Thoracic aorta (tissue), 2 donors: ENCODE measurements at regions not wholly inside any gene's neighbourhood (a gene's known extent, or its start where the extent isn't known, plus 50 kb on each side); places are given as distances from the start of the nearest gene placed in this dataset.

Source experiments
- ATAC-seq: fragments of 150-250 bp; one replicate; pipeline ENCODE4 v1.8.0; 2017; ENCODE audit warnings: low read depth; ENCODE audit not compliant: insufficient number of reproducible peaks, low FRiP score
- DNase-seq: peaks from one replicate; pipeline ENCODE4 v3.0.0-alpha.2; 2020; ENCODE audit warnings: low spot score
- H3K27ac ChIP-seq, 2 donors: fragments of 200-600 bp; sonication (generic); 1 replicate in 1 of 2; 2 replicates in 1 of 2; pipeline ENCODE4 v1.5.1; 2016; ENCODE audit warnings: mild to moderate bottlenecking in 2 of 2, moderate library complexity in 2 of 2
- H3K27me3 ChIP-seq: fragments of 200-600 bp; sonication (generic); replicated peaks from 2 replicates; pipeline ENCODE4 v1.6.0; 2016; ENCODE audit warnings: mild to moderate bottlenecking; ENCODE audit not compliant: insufficient read depth
- H3K36me3 ChIP-seq: fragments of 200-600 bp; sonication (generic); one replicate; pipeline ENCODE4 v1.5.1; 2016
- H3K4me1 ChIP-seq, 2 donors: fragments of 200-600 bp; sonication (generic); 1 replicate in 1 of 2; 2 replicates in 1 of 2; pipeline versions ENCODE4 v1.5.1 to v1.6.0; 2016; ENCODE audit warnings: low read depth in 2 of 2, mild to moderate bottlenecking in 1 of 2; ENCODE audit not compliant: control insufficient read depth in 1 of 2
- H3K4me3 ChIP-seq: fragments of 200-600 bp; sonication (generic); 2 replicates; pipeline ENCODE4 v1.5.1; 2016; ENCODE audit warnings: mild to moderate bottlenecking
- H3K9me3 ChIP-seq: fragments of 200-600 bp; sonication (generic); 2 replicates; pipeline ENCODE4 v1.5.1; 2016
- CTCF ChIP-seq: fragments of 200-600 bp; sonication (generic); IDR thresholded peaks from one replicate; pipeline ENCODE4 v1.5.1; 2019; ENCODE audit warnings: antibody characterized with exemption

- H3K9me3 ChIP-seq, result no peaks in the 10 kb centered on the region
- DNase-seq (no peak), ATAC-seq (no peak)
- no peak overlapping the region for H3K4me3 ChIP-seq
- H3K4me1 ChIP-seq, result no peaks in the 10 kb centered on the region
- H3K27ac ChIP-seq, result no peak overlapping the region
- no peaks in the 10 kb centered on the region for H3K36me3 ChIP-seq
- H3K27me3 ChIP-seq, result no peaks in the 10 kb centered on the region
- no peak for TF ChIP-seq CTCF
Measured at GRCh38 chr12:19044430-19044829, 85.1 kb upstream of the PLEKHA5 start.

GRCh38 chr12:19044891-19045290 lies 84.6 kb upstream of the PLEKHA5 start:
- H3K4me1 ChIP-seq, result no peaks in the 10 kb centered on the region
- no peak overlapping the region for H3K4me3 ChIP-seq
- no peaks in the 10 kb centered on the region for H3K36me3 ChIP-seq
- TF ChIP-seq CTCF, result no peak
- H3K27me3 ChIP-seq, result no peaks in the 10 kb centered on the region
- H3K27ac ChIP-seq, result no peak overlapping the region
- ATAC-seq (no peak), DNase-seq (no peak)
- no peaks in the 10 kb centered on the region for H3K9me3 ChIP-seq

GRCh38 chr12:19045426-19045825 lies 84.1 kb upstream of the PLEKHA5 start:
- DNase-seq (no peak), ATAC-seq (no peak)
- no peaks in the 10 kb centered on the region for H3K27me3 ChIP-seq
- no peaks in the 10 kb centered on the region for H3K36me3 ChIP-seq
- H3K9me3 ChIP-seq, result no peaks in the 10 kb centered on the region
- H3K27ac ChIP-seq, result no peak overlapping the region
- H3K4me1 ChIP-seq, result no peaks in the 10 kb centered on the region
- no peak for TF ChIP-seq CTCF
- H3K4me3 ChIP-seq, result no peak overlapping the region

- no peaks in the 10 kb centered on the region for H3K36me3 ChIP-seq
- TF ChIP-seq CTCF, result no peak
- no peaks in the 10 kb centered on the region for H3K4me1 ChIP-seq
- no peak overlapping the region for H3K27ac ChIP-seq
- no peak for DNase-seq
- H3K9me3 ChIP-seq, result no peaks in the 10 kb centered on the region
- no peaks in the 10 kb centered on the region for H3K27me3 ChIP-seq
- ATAC-seq, result no peak
- H3K4me3 ChIP-seq, result no peak overlapping the region
Measured at GRCh38 chr12:19048943-19049342, 80.6 kb upstream of the PLEKHA5 start.

- TF ChIP-seq CTCF, result no peak
- ATAC-seq, result no peak
- H3K9me3 ChIP-seq, result no peaks in the 10 kb centered on the region
- no peak for DNase-seq
- no peaks in the 10 kb centered on the region for H3K27me3 ChIP-seq
- H3K4me3 ChIP-seq, result no peak overlapping the region
- H3K4me1 ChIP-seq, result no peaks in the 10 kb centered on the region
- H3K27ac ChIP-seq, result no peak overlapping the region
- H3K36me3 ChIP-seq, result no peaks in the 10 kb centered on the region
Measured at GRCh38 chr12:19052689-19053088, 76.8 kb upstream of the PLEKHA5 start.
